Kidney (tissue), 13 donors: ENCODE measurements at regions not wholly inside any gene's neighbourhood (a gene's known extent, or its start where the extent isn't known, plus 50 kb on each side); places are given as distances from the start of the nearest gene placed in this dataset.
A peak's percentile ranks its signal among the peaks of the same experiment; 100 is the strongest.
"Not testable (repeated sequence)": the region's sequence is repeated elsewhere in the genome, so short reads cannot be mapped to it uniquely, and the experiment has no call there.

Experiments
- DNase-seq, 5 donors: peaks; one replicate each; pipeline ENCODE4 v3.0.0-alpha.2; 2013 to 2020
- FAIRE-seq: peaks from 2 replicates; lab custom pipeline; 2012; peaks lifted over from hg19 to GRCh38; lab: Jason Lieb, UNC
- H3K27ac ChIP-seq, 2 donors: one replicate each; pipeline ENCODE4 v1.7.0; 2013; ENCODE audit warnings: low read depth in 2 of 2, low read length in 2 of 2, inconsistent platforms in 1 of 2
- H3K27me3 ChIP-seq: one replicate; pipeline ENCODE4 v1.7.1; 2013; ENCODE audit warnings: low read length, inconsistent platforms; ENCODE audit not compliant: control insufficient read depth, insufficient read depth
- H3K36me3 ChIP-seq, 3 donors: one replicate each; pipeline versions ENCODE4 v1.7.0 to v1.7.1; 2013; ENCODE audit warnings: low read length in 3 of 3, control low read depth in 1 of 3, inconsistent platforms in 1 of 3; ENCODE audit not compliant: insufficient read depth in 3 of 3, control insufficient read depth in 2 of 3
- H3K4me1 ChIP-seq, 3 donors: one replicate each; pipeline versions ENCODE4 v1.7.0 to v1.7.1; 2013; ENCODE audit warnings: low read length in 3 of 3, inconsistent platforms in 1 of 3, low read depth in 1 of 3; ENCODE audit not compliant: control insufficient read depth in 2 of 3, insufficient read depth in 2 of 3
- H3K4me3 ChIP-seq, 3 donors: one replicate each; pipeline versions ENCODE4 v1.7.0 to v1.8.1; 2013; ENCODE audit warnings: low read length in 3 of 3, control low read depth in 1 of 3, inconsistent platforms in 1 of 3
- H3K9ac ChIP-seq, 3 donors: one replicate each; pipeline versions ENCODE4 v1.7.0 to v1.7.1; 2013; ENCODE audit warnings: low read length in 3 of 3, control low read depth in 1 of 3, inconsistent platforms in 1 of 3
- H3K9me3 ChIP-seq, 3 donors: one replicate each; pipeline versions ENCODE4 v1.7.0 to v1.7.1; 2013; ENCODE audit warnings: low read length in 3 of 3, control low read depth in 1 of 3, inconsistent platforms in 1 of 3; ENCODE audit not compliant: control insufficient read depth in 2 of 3, insufficient read depth in 1 of 3
- intact Hi-C: fragments of 100-400 bp; cut with DNase I; formaldehyde crosslinking; loops from one replicate; pipeline ENCODE4 v1.11.1; 2022
- TF ChIP-seq, protein P1 (sequence below): IDR thresholded peaks from 3 replicates; pipeline ENCODE4 v1.5.1; 2012; ENCODE audit warnings: mild to moderate bottlenecking, moderate library complexity, borderline replicate concordance; ENCODE audit not compliant: insufficient read depth; ENCODE audit errors: extremely low read depth
- donor health status: control.
- donor health status: control.
- donor health status: control.
- donor health status: control.
- donor health status: control.
- donor health status: DM: yes; HTN: yes; CAD: no.
- donor health status: Normal renal cell carcinoma (clear cell type).

GRCh38 chr9:29440449-29440848 is 1867.2 kb upstream of the C9orf72 start:
- H3K36me3 ChIP-seq = no peaks in the 10 kb centered on the region
- TF ChIP-seq, protein P1, sequence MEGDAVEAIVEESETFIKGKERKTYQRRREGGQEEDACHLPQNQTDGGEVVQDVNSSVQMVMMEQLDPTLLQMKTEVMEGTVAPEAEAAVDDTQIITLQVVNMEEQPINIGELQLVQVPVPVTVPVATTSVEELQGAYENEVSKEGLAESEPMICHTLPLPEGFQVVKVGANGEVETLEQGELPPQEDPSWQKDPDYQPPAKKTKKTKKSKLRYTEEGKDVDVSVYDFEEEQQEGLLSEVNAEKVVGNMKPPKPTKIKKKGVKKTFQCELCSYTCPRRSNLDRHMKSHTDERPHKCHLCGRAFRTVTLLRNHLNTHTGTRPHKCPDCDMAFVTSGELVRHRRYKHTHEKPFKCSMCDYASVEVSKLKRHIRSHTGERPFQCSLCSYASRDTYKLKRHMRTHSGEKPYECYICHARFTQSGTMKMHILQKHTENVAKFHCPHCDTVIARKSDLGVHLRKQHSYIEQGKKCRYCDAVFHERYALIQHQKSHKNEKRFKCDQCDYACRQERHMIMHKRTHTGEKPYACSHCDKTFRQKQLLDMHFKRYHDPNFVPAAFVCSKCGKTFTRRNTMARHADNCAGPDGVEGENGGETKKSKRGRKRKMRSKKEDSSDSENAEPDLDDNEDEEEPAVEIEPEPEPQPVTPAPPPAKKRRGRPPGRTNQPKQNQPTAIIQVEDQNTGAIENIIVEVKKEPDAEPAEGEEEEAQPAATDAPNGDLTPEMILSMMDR = no peak
- H3K9me3 ChIP-seq = no peaks in the 10 kb centered on the region
- H3K27me3 ChIP-seq = no peaks in the 10 kb centered on the region
- intact Hi-C loops = no loop called here
- H3K4me3 ChIP-seq = no peak overlapping the region
- no peak overlapping the region for H3K27ac ChIP-seq
- no peaks in the 10 kb centered on the region for H3K4me1 ChIP-seq
- FAIRE-seq (no peak), DNase-seq (no peak)
- H3K9ac ChIP-seq = no peak overlapping the region

DNA sequence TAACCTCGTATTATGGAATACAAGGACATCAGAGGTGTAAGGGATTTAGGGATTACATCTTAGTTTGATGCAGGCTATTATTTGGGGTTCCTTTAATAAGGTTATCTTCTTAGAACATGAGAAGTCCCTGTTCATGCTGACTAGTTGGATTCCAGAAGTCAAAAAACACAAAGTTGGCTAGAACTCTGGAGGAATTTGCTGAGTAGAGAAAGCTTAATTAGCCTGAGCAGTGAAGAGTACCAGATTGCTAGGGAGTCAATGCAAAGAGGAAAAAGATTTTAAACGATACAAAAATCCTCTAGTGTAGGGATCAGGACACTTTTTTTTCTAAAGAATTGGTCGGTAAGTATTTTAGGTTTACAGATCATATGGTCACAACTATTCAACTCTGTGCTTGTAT is 1872.5 kb upstream of the C9orf72 start:
- intact Hi-C loops = no loop called here
- TF ChIP-seq, protein P1 = no peak
- Histone ChIP-seq H3K9me3 (no peaks in the 10 kb centered on the region), H3K4me3 (no peak overlapping the region), H3K27ac (no peak overlapping the region), H3K4me1 (no peaks in the 10 kb centered on the region), H3K9ac (no peak overlapping the region), H3K27me3 (no peaks in the 10 kb centered on the region), H3K36me3 (no peaks in the 10 kb centered on the region)
- FAIRE-seq = no peak
- peak in 1 of 5 donors; percentile 17 for DNase-seq

DNA sequence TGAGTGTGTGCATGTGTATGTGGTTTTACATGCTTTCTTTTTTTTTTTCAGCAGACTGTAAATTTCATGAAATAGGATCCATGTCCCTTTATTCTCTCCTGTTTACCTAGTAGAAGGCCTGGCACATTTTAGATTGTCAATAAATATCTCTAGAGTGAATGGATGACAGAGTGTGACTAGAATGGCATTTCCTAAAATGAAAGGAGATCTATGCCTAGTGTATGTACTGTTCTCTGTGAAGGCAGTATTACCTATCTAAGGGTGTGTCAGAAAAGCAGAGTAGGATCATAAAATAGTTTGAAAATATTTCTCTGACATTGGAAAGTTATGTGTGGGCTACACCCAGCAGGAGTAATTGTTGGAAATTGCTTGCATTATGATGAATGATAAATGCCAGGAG is 1876.0 kb upstream of the C9orf72 start:
- H3K36me3 ChIP-seq = no peaks in the 10 kb centered on the region
- H3K9me3 ChIP-seq = no peaks in the 10 kb centered on the region
- TF ChIP-seq, protein P1 = no peak
- FAIRE-seq (no peak), DNase-seq (peak in 1 of 5 donors; percentile 12)
- H3K9ac ChIP-seq = no peak overlapping the region
- intact Hi-C loops = no loop called here
- H3K27me3 ChIP-seq = no peaks in the 10 kb centered on the region
- H3K4me1 ChIP-seq = no peaks in the 10 kb centered on the region
- H3K27ac ChIP-seq = no peak overlapping the region
- H3K4me3 ChIP-seq = no peak overlapping the region

DNA sequence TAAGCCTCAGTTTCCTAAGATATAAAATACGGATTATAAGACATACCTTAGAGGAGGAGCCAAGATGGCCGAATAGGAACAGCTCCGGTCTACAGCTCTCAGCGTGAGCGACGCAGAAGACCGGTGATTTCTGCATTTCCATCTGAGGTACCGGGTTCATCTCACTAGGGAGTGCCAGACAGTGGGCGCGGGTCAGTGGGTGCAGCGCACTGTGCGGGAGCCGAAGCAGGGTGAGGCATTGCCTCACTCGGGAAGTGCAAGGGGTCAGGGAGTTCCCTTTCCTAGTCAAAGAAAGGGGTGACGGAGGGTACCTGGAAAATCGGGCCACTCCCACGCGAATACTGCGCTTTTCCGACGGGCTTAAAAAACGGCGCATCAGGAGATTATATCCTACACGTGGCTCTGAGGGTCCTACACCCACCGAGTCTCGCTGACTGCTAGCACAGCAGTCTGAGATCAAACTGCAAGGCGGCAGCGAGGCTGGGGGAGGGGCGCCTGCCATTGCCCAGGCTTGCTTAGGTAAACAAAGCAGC is 1877.1 kb upstream of the C9orf72 start:
- H3K27me3 ChIP-seq, FAIRE-seq, DNase-seq, intact Hi-C loops, H3K4me1 ChIP-seq, H3K9ac ChIP-seq, H3K27ac ChIP-seq, H3K9me3 ChIP-seq, H3K36me3 ChIP-seq: not testable (repeated sequence)
- H3K4me3 ChIP-seq = peak overlapping the region in 1 of 3 donors; percentile 13
